Mesendoderm (in vitro differentiated cells): ENCODE measurements at regions not wholly inside any gene's neighbourhood (a gene's known extent, or its start where the extent isn't known, plus 50 kb on each side); places are given as distances from the start of the nearest gene placed in this dataset.

Source experiments
- DNase-seq: peaks from one replicate; pipeline ENCODE4 v3.0.0; 2013
- H2AK5ac ChIP-seq: 2 replicates; pipeline ENCODE4 v1.6.1; 2013; ENCODE audit warnings: low read length, inconsistent platforms
- H2BK120ac ChIP-seq: 2 replicates; pipeline ENCODE4 v1.6.1; 2013; ENCODE audit warnings: low read depth, mild to moderate bottlenecking, low read length, moderate library complexity, mixed read lengths
- H2BK15ac ChIP-seq: replicated peaks from 2 replicates; pipeline ENCODE4 v1.6.1; 2013; ENCODE audit warnings: low read depth, mild to moderate bottlenecking, moderate library complexity
- H2BK5ac ChIP-seq: 2 replicates; pipeline ENCODE4 v1.6.1; 2013; ENCODE audit warnings: low read length, inconsistent platforms
- H3K18ac ChIP-seq: 2 replicates; pipeline ENCODE4 v1.6.1; 2013; ENCODE audit warnings: mild to moderate bottlenecking, low read length, mixed read lengths
- H3K23ac ChIP-seq: one replicate; pipeline ENCODE4 v1.6.1; 2013; ENCODE audit warnings: low read length
- H3K27ac ChIP-seq: 2 replicates; pipeline ENCODE4 v1.5.1; 2013; ENCODE audit warnings: low read depth, mild to moderate bottlenecking, inconsistent platforms, low read length, moderate library complexity
- H3K27me3 ChIP-seq: 2 replicates; pipeline ENCODE4 v1.6.1; 2013; ENCODE audit warnings: low read length, control low read depth, mild to moderate bottlenecking, inconsistent platforms; ENCODE audit not compliant: insufficient read depth, poor library complexity
- H3K36me3 ChIP-seq: 2 replicates; pipeline ENCODE4 v1.6.1; 2013; ENCODE audit warnings: low read length, inconsistent platforms; ENCODE audit not compliant: control insufficient read depth, insufficient read depth
- H3K4ac ChIP-seq: one replicate; pipeline ENCODE4 v1.6.1; 2013; ENCODE audit warnings: low read depth, mild to moderate bottlenecking, low read length, moderate library complexity
- H3K4me1 ChIP-seq: 2 replicates; pipeline ENCODE4 v1.6.1; 2013; ENCODE audit warnings: low read depth, low read length, inconsistent platforms; ENCODE audit not compliant: control insufficient read depth
- H3K4me2 ChIP-seq: 2 replicates; pipeline ENCODE4 v1.6.1; 2013; ENCODE audit warnings: low read length
- H3K4me3 ChIP-seq: 2 replicates; pipeline ENCODE4 v1.5.1; 2013; ENCODE audit warnings: mild to moderate bottlenecking, low read length
- H3K56ac ChIP-seq: one replicate; pipeline ENCODE4 v1.6.1; 2013; ENCODE audit warnings: low read length
- H3K79me1 ChIP-seq: 2 replicates; pipeline ENCODE4 v1.6.1; 2013; ENCODE audit warnings: low read length, inconsistent platforms
- H3K79me2 ChIP-seq: 2 replicates; pipeline ENCODE4 v1.6.1; 2013; ENCODE audit warnings: mild to moderate bottlenecking, low read length; ENCODE audit not compliant: control insufficient read depth, insufficient read depth
- H3K9ac ChIP-seq: 2 replicates; pipeline ENCODE4 v1.6.1; 2013; ENCODE audit warnings: low read length, inconsistent platforms
- H4K5ac ChIP-seq: one replicate; pipeline ENCODE4 v1.6.1; 2013; ENCODE audit warnings: low read length
- H4K8ac ChIP-seq: one replicate; pipeline ENCODE4 v1.6.1; 2013; ENCODE audit warnings: low read depth, mild to moderate bottlenecking, control low read depth, low read length, moderate library complexity
- WGBS: extraction: QIAGEN DNeasy Blood & Tissue Kit; methylation state at CpG from one replicate; pipeline ENCODE4 v1.1.7; 2013; ENCODE audit warnings: low lambda C conversion rate, missing lambda C conversion rate; ENCODE audit not compliant: insufficient coverage; ENCODE audit errors: extremely low coverage; 5-methylcytosine and 5-hydroxymethylcytosine counted together

- H3K4me2 ChIP-seq: no peak overlapping the region
- no CpG with 5 or more reads among the region's 1 CpG for WGBS
Measured at GRCh38 chr12:58204071-58204470, 262.7 kb downstream of the ATP23 start.

GRCh38 chr12:58206876-58207275, 265.5 kb downstream of the ATP23 start:
- H3K4me3 ChIP-seq: no peak overlapping the region
- H4K5ac ChIP-seq: no peak overlapping the region
- no peak overlapping the region for H3K27ac ChIP-seq
- H2AK5ac ChIP-seq: no peak overlapping the region
- H3K4me1 ChIP-seq: no peaks in the 10 kb centered on the region
- H2BK5ac ChIP-seq: no peak overlapping the region
- no peak overlapping the region for H2BK15ac ChIP-seq
- H3K79me1 ChIP-seq: no peaks in the 10 kb centered on the region
- no peak overlapping the region for H2BK120ac ChIP-seq
- no peak overlapping the region for H3K56ac ChIP-seq
- no peak overlapping the region for H4K8ac ChIP-seq
- H3K4ac ChIP-seq: no peak overlapping the region
- no peak overlapping the region for H3K9ac ChIP-seq
- H3K4me2 ChIP-seq: no peak overlapping the region
- H3K18ac ChIP-seq: no peak overlapping the region
- no peaks in the 10 kb centered on the region for H3K36me3 ChIP-seq
- H3K27me3 ChIP-seq: no peaks in the 10 kb centered on the region
- no peak overlapping the region for H3K23ac ChIP-seq
- no peaks in the 10 kb centered on the region for H3K79me2 ChIP-seq
- DNase-seq: peak; percentile 70
- no CpG with 5 or more reads among the region's 3 CpGs for WGBS

More at GRCh38 chr12:58204071-58204470, 262.7 kb downstream of the ATP23 start:
- no peak for DNase-seq
- Histone ChIP-seq H3K9ac (no peak overlapping the region), H2BK15ac (no peak overlapping the region), H3K4me3 (no peak overlapping the region), H3K4ac (no peak overlapping the region), H4K5ac (no peak overlapping the region), H2AK5ac (no peak overlapping the region), H3K27me3 (no peaks in the 10 kb centered on the region), H3K56ac (no peak overlapping the region), H4K8ac (no peak overlapping the region), H2BK120ac (no peak overlapping the region), H2BK5ac (no peak overlapping the region), H3K18ac (no peak overlapping the region), H3K36me3 (no peaks in the 10 kb centered on the region), H3K27ac (no peak overlapping the region), H3K23ac (no peak overlapping the region), H3K79me1 (no peaks in the 10 kb centered on the region), H3K4me1 (no peaks in the 10 kb centered on the region), H3K79me2 (no peaks in the 10 kb centered on the region)

- Histone ChIP-seq H3K18ac (no peak overlapping the region), H3K56ac (no peak overlapping the region), H3K4me1 (no peaks in the 10 kb centered on the region), H3K27ac (no peak overlapping the region), H3K4ac (no peak overlapping the region), H4K5ac (no peak overlapping the region), H3K79me2 (no peaks in the 10 kb centered on the region), H3K23ac (no peak overlapping the region), H3K4me3 (no peak overlapping the region), H3K79me1 (no peaks in the 10 kb centered on the region), H2BK15ac (no peak overlapping the region), H4K8ac (no peak overlapping the region), H3K4me2 (no peak overlapping the region), H3K36me3 (no peaks in the 10 kb centered on the region), H2AK5ac (no peak overlapping the region), H3K27me3 (no peaks in the 10 kb centered on the region), H2BK120ac (no peak overlapping the region), H3K9ac (no peak overlapping the region), H2BK5ac (no peak overlapping the region)
- no peak for DNase-seq
- no CpG with 5 or more reads among the region's 9 CpGs for WGBS
Measured at GRCh38 chr12:58211211-58211610, 269.8 kb downstream of the ATP23 start.

DNA sequence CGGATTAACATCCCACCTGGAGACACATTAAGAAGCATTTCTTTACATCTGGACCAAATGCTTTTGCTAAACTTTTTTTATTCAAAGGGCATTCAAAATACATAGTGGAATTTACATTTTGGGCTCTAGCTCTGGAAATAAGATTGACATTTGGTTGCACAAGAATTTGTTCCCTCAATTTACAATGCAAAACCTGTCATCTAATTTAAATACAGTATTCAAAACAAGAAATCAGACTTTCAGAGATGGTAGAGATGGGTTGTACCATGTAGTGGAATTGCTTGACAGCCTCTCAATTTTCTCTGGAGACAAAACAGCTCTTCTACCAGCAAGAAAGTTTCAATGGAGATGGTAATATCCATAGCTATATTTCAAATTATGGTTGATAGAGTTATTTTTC, 275.8 kb downstream of the ATP23 start:
- Histone ChIP-seq H3K56ac (no peak overlapping the region), H3K79me1 (no peaks in the 10 kb centered on the region), H3K4me2 (no peak overlapping the region), H4K5ac (no peak overlapping the region), H3K4me1 (no peaks in the 10 kb centered on the region), H3K4me3 (no peak overlapping the region), H2BK120ac (no peak overlapping the region), H3K18ac (no peak overlapping the region), H4K8ac (no peak overlapping the region), H3K27ac (no peak overlapping the region), H3K36me3 (no peaks in the 10 kb centered on the region), H3K23ac (no peak overlapping the region), H3K4ac (no peak overlapping the region), H2AK5ac (no peak overlapping the region), H3K79me2 (no peaks in the 10 kb centered on the region), H3K9ac (no peak overlapping the region), H2BK5ac (no peak overlapping the region), H3K27me3 (no peaks in the 10 kb centered on the region), H2BK15ac (no peak overlapping the region)
- DNase-seq: no peak
- WGBS: no CpG with 5 or more reads among the region's 1 CpG

DNA sequence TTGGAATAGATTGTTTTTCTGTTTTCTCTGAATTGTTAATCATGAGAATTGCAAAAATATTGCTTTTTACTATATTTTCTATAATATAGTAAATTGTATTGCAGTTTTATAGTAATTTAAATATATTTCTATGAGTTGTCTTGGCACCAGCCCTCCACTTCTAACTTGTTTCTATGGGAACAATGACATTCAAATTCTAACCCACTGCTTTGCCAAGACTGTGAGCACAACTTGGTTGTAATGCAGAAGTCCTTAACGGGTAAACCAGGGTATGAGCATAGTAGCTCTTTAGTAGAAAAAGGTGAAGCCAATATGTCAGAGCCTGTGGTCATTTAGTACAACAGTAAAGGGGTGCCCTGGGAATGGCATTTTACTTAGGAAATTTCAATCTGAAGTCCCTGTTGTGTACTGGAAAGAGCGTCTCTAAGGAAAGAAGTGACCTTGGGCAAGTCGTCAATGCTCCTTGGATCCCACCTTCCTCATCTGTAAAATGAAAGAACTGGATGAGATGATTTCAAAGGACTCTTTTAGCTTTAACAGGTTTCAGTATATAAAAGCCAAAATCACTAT, 283.3 kb downstream of the ATP23 start:
- Histone ChIP-seq H2BK5ac (no peak overlapping the region), H3K36me3 (no peaks in the 10 kb centered on the region), H2BK120ac (no peak overlapping the region), H3K4me3 (no peak overlapping the region), H2BK15ac (no peak overlapping the region), H2AK5ac (no peak overlapping the region), H3K4me2 (no peak overlapping the region), H3K18ac (no peak overlapping the region), H3K27ac (no peak overlapping the region), H3K4ac (no peak overlapping the region), H3K9ac (no peak overlapping the region), H3K27me3 (no peaks in the 10 kb centered on the region), H3K56ac (no peak overlapping the region), H4K8ac (no peak overlapping the region), H3K79me2 (no peaks in the 10 kb centered on the region), H3K23ac (no peak overlapping the region), H4K5ac (no peak overlapping the region), H3K79me1 (no peaks in the 10 kb centered on the region), H3K4me1 (no peaks in the 10 kb centered on the region)
- no peak for DNase-seq
- no CpG with 5 or more reads among the region's 3 CpGs for WGBS

- no peaks in the 10 kb centered on the region for H3K79me1 ChIP-seq
- H3K4me1 ChIP-seq: no peaks in the 10 kb centered on the region
- no peak overlapping the region for H3K27ac ChIP-seq
- H3K79me2 ChIP-seq: no peaks in the 10 kb centered on the region
- no peaks in the 10 kb centered on the region for H3K36me3 ChIP-seq
- no peak overlapping the region for H4K8ac ChIP-seq
- H3K27me3 ChIP-seq: no peaks in the 10 kb centered on the region
- no peak overlapping the region for H3K18ac ChIP-seq
- H4K5ac ChIP-seq: no peak overlapping the region
- no peak overlapping the region for H3K56ac ChIP-seq
- H2BK5ac ChIP-seq: no peak overlapping the region
- H3K4ac ChIP-seq: no peak overlapping the region
- no peak overlapping the region for H3K9ac ChIP-seq
- H3K4me2 ChIP-seq: no peak overlapping the region
- H2BK15ac ChIP-seq: no peak overlapping the region
- H3K4me3 ChIP-seq: no peak overlapping the region
- DNase-seq: no peak
- no peak overlapping the region for H3K23ac ChIP-seq
- H2AK5ac ChIP-seq: no peak overlapping the region
- H2BK120ac ChIP-seq: no peak overlapping the region
Measured at GRCh38 chr12:58225203-58225877, 284.0 kb downstream of the ATP23 start.
